Psoas muscle (tissue), 7 donors: ENCODE measurements at regions not wholly inside any gene's neighbourhood (a gene's known extent, or its start where the extent isn't known, plus 50 kb on each side); places are given as distances from the start of the nearest gene placed in this dataset.
A peak's percentile ranks its signal among the peaks of the same experiment; 100 is the strongest.
"Not testable (repeated sequence)": the region's sequence is repeated elsewhere in the genome, so short reads cannot be mapped to it uniquely, and the experiment has no call there.

Experiments used
- ATAC-seq, 4 donors: fragments of 200-7000 bp; cut with Tn5 transposase; one replicate each; pipeline ENCODE4 v1.9.1; 2020; ENCODE audit warnings: moderate library complexity in 3 of 4, mild to moderate bottlenecking in 2 of 4
- DNase-seq, 2 donors: peaks; one replicate each; pipeline ENCODE4 v3.0.0-alpha.2; 2020
- H3K27ac ChIP-seq: fragments of 200-600 bp; one replicate; pipeline ENCODE4 v1.8.0; 2022
- H3K27me3 ChIP-seq, 3 donors: fragments of 200-600 bp in 1 of 3; one replicate each; pipeline versions ENCODE4 v1.6.1 to v1.8.0; 2013 to 2022; ENCODE audit warnings: low read length in 2 of 3, mild to moderate bottlenecking in 2 of 3, moderate library complexity in 1 of 3; ENCODE audit not compliant: insufficient read depth in 3 of 3
- H3K36me3 ChIP-seq, 2 donors: fragments of 200-600 bp in 1 of 2; one replicate each; pipeline versions ENCODE4 v1.6.1 to v1.8.0; 2013 to 2022; ENCODE audit warnings: low read depth in 1 of 2, mild to moderate bottlenecking in 1 of 2, moderate library complexity in 1 of 2; ENCODE audit not compliant: insufficient read depth in 1 of 2
- H3K4me1 ChIP-seq: fragments of 200-600 bp; one replicate; pipeline ENCODE4 v1.8.0; 2022
- H3K4me3 ChIP-seq: fragments of 200-600 bp; one replicate; pipeline ENCODE4 v1.8.0; 2022; ENCODE audit warnings: mild to moderate bottlenecking
- H3K9me3 ChIP-seq: fragments of 200-600 bp; one replicate; pipeline ENCODE4 v1.8.0; 2022
- WGBS, 3 donors: extraction: QIAGEN DNeasy Blood & Tissue Kit; methylation state at CpG; one replicate each; pipeline versions ENCODE4 v1.1.6 to v1.1.7; 2013; 5-methylcytosine and 5-hydroxymethylcytosine counted together
- intact Hi-C, 2 donors: fragments of 100-400 bp; cut with DNase I; formaldehyde crosslinking; loops; one replicate each; pipeline versions ENCODE4 v1.11.0 to v1.14.2; 2022
- TF ChIP-seq, protein P1 (sequence below): fragments of 200-600 bp; IDR thresholded peaks from one replicate; pipeline ENCODE4 v1.8.0; 2022; ENCODE audit warnings: antibody characterized with exemption
- donor health status: healthy with polysubstance abuse.
- donor health status: DM: no; HTN: no; CAD: no; lungs with moderate emphysema.
- donor health status: Bipolar disorder and iron deficiency.
- donor health status: healthy.
- donor health status: DM: yes; HTN: yes; CAD: no.
- donor health status: DM: no; HTN: no; CAD: no.
- donor health status: DM: yes; HTN: yes; CAD: no.

DNA sequence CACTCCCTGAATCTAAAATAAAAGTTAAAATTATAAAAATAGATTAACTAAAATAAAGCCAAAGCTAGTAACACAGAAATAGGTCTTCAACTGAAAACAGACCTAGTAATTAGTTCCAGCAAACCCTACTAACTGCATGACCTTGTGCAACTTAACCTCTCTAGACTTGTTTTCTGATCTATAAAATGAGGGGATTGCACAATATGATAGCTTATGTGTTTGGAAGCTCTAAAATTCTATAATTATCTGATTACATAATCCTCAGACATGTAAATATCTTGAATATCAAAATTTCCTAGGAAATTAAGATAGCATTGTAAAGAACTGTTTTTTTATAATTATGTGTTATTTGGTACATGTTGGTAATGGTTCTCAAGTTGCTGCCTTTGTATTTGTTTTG lies 144.1 kb upstream of the GRIP1 start:
- H3K4me1 ChIP-seq, result no peaks in the 10 kb centered on the region
- H3K27ac ChIP-seq, result no peak overlapping the region
- ATAC-seq (no peak), DNase-seq (no peak)
- no peaks in the 10 kb centered on the region for H3K9me3 ChIP-seq
- H3K27me3 ChIP-seq, result no peaks in the 10 kb centered on the region
- intact Hi-C loops, result no loop called here
- TF ChIP-seq, protein P1, sequence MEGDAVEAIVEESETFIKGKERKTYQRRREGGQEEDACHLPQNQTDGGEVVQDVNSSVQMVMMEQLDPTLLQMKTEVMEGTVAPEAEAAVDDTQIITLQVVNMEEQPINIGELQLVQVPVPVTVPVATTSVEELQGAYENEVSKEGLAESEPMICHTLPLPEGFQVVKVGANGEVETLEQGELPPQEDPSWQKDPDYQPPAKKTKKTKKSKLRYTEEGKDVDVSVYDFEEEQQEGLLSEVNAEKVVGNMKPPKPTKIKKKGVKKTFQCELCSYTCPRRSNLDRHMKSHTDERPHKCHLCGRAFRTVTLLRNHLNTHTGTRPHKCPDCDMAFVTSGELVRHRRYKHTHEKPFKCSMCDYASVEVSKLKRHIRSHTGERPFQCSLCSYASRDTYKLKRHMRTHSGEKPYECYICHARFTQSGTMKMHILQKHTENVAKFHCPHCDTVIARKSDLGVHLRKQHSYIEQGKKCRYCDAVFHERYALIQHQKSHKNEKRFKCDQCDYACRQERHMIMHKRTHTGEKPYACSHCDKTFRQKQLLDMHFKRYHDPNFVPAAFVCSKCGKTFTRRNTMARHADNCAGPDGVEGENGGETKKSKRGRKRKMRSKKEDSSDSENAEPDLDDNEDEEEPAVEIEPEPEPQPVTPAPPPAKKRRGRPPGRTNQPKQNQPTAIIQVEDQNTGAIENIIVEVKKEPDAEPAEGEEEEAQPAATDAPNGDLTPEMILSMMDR, result no peak
- no peaks in the 10 kb centered on the region for H3K36me3 ChIP-seq
- H3K4me3 ChIP-seq, result no peak overlapping the region

DNA sequence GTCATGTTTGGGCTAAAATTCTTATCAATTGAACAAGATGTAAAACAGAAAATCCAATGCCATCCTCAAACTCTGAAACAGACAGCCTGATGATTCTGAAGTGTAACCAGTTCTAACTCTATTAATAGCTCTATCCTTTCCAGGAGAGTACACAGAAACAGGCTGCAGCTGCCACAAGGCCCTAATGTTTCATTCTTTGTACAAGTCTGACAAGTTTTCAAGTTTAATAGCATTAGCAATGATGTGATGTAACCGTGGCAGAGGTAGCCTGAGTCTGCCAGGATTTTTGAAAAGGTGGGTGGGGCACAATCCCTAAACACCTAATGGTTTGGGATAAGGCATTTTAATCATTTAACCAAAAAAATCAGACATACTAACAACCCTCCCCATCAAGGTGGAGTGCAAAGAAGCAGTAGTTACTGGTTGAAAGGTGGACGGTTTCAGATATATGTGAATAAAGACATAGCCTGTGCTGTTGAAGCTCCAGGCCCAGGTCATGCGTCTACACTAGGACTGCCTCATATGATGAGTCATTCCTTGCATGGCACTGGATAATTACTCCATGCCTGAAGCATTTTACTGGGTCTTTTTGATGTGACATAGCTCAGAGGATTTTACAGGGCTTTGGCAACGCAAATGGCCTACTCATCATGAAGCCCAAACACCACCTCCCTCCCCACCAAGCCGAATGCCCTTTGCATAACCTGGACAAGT lies 145.1 kb upstream of the GRIP1 start:
- TF ChIP-seq, protein P1, result no peak
- Histone ChIP-seq H3K4me1 (no peaks in the 10 kb centered on the region), H3K36me3 (no peaks in the 10 kb centered on the region), H3K4me3 (no peak overlapping the region), H3K27ac (no peak overlapping the region), H3K27me3 (no peaks in the 10 kb centered on the region), H3K9me3 (no peaks in the 10 kb centered on the region)
- 58 to 77% (median 72%) methylated on average over 5 of the region's 5 CpGs for WGBS, 3 donors
- DNase-seq (no peak), ATAC-seq (peak in 3 of 4 donors; percentile 49 to 57 (median 50))
- intact Hi-C loops, result no loop called here

DNA sequence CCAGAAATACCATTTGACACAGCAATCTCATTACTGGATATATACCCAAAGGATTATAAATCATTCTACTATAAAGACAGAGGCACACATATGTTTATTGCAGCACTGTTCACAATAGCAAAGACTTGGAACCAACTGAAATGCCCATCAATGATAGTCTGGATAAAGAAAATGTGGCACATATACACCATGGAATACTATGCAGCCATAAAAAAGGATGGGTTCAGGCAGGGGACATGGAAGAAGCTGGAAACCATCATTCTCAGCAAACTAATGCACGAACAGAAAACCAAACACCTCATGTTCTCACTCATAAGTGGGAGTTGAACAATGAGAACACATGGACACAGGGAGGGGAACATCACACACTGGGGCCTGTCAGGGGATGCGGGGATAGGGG lies 147.0 kb upstream of the GRIP1 start:
- ATAC-seq, H3K27me3 ChIP-seq, H3K9me3 ChIP-seq, H3K4me3 ChIP-seq, H3K4me1 ChIP-seq, H3K36me3 ChIP-seq, DNase-seq, intact Hi-C loops, H3K27ac ChIP-seq: not testable (repeated sequence)
- WGBS, 3 donors, result 81 to 92% (median 84%) methylated on average over 2 of the region's 2 CpGs

DNA sequence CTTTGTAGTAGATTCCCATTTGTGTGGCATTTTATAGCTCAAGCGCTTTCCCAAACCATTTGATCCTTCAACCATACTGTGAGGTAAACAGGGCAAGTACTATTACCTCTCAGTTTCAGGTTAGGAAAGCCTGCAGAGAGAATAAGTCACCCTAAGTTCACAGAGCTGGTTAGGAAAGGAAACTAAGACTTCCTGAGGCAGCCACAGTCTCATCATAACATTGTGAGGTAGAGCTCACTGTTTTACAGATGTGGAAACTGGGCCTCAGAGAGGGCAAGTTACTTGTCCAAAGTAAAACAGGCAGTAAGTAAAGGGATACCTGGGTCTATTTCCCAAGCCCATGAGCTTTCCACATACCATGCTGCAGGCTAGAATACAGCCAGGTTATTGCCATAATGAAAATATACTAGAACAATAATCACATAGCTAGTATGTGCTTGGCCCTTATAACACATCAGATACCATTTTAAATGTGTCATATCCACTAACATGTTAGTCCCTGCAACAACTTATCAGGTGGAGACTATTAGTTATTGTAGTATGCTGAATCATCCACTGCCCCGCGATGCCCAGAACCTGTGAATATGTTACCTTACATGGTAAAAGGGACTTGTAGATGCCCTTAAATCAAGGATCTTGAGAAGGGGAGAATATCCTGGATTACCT lies 150.9 kb upstream of the GRIP1 start:
- H3K27me3 ChIP-seq, result no peaks in the 10 kb centered on the region
- WGBS, 3 donors, result 86 to 93% (median 92%) methylated on average over 3 of the region's 3 CpGs

DNA sequence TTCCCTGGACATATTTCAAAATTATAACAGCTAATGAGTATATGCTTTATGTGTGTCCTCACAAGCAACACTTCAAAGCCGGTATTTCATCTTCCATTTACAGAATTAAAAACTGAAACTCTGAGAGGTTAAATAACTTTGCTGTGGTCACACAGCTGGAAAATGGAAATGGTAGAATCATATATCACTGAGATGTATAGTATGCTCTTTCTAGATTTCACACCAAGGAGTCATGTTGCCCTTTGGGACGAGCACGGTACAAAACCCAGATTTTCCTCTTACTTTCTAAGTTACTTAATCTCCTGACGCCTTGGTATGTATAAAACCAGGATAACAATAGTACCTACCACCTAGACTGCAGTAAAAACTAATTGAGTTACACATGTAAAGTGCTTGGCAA lies 152.6 kb upstream of the GRIP1 start:
- DNase-seq (no peak), ATAC-seq (no peak)
- Histone ChIP-seq H3K9me3 (no peaks in the 10 kb centered on the region), H3K4me1 (no peaks in the 10 kb centered on the region), H3K36me3 (no peaks in the 10 kb centered on the region), H3K27ac (no peak overlapping the region), H3K4me3 (no peak overlapping the region), H3K27me3 (no peaks in the 10 kb centered on the region)
- WGBS, 3 donors, result 22 to 39% (median 35%) methylated on average over 4 of the region's 4 CpGs
- TF ChIP-seq, protein P1, result no peak
- intact Hi-C loops, result no loop called here

More for the DNA sequence above, 150.9 kb upstream of the GRIP1 start:
- intact Hi-C loops, result no loop called here
- Histone ChIP-seq H3K4me3 (no peak overlapping the region), H3K4me1 (no peaks in the 10 kb centered on the region), H3K9me3 (no peaks in the 10 kb centered on the region), H3K36me3 (no peaks in the 10 kb centered on the region), H3K27ac (no peak overlapping the region)
- TF ChIP-seq, protein P1, result no peak
- no peak for ATAC-seq
- no peak for DNase-seq
